A549 (cell line): ENCODE measurements at regions not wholly inside any gene's neighbourhood (a gene's known extent, or its start where the extent isn't known, plus 50 kb on each side); places are given as distances from the start of the nearest gene placed in this dataset.

ENCODE experiments used
- CTCF ChIP-seq: fragments of >200 bp; sonication (Bioruptor Twin); formaldehyde crosslinking; IDR thresholded peaks from 3 replicates; pipeline ENCODE4 v1.5.1; 2016
- SMC3 ChIP-seq: fragments of >200 bp; sonication (Bioruptor Twin); formaldehyde crosslinking; IDR thresholded peaks from 3 replicates; pipeline ENCODE4 v1.6.1; 2018; ENCODE audit warnings: inconsistent platforms

- TF ChIP-seq SMC3 (no peak), CTCF (no peak)
Observed at GRCh38 chr9:126144603-126145456, 181.8 kb upstream of the MVB12B start.
